CD4-positive, alpha-beta T cell treated with Interleukin-10 for 1 hour (primary cell): ENCODE measurements at regions not wholly inside any gene's neighbourhood (a gene's known extent, or its start where the extent isn't known, plus 50 kb on each side); places are given as distances from the start of the nearest gene placed in this dataset.

Source experiments
- DNase-seq: peaks from one replicate; pipeline ENCODE4 v3.0.0-alpha.2; 2020

- DNase-seq: no peak
Measured at GRCh38 chr7:39892361-39892760, 57.7 kb upstream of the CDK13 start.

GRCh38 chr7:39894904-39895303 is 55.2 kb upstream of the CDK13 start:
- no peak for DNase-seq

GRCh38 chr7:39896840-39897239 is 53.2 kb upstream of the CDK13 start:
- no peak for DNase-seq

GRCh38 chr7:39898867-39899266 is 51.2 kb upstream of the CDK13 start:
- no peak for DNase-seq
